ENCODE measurements at regions not wholly inside any gene's neighbourhood (a gene's known extent, or its start where the extent isn't known, plus 50 kb on each side); places are given as distances from the start of the nearest gene placed in this dataset.

GRCh38 chr21:38206646-38207045 is 50.1 kb upstream of the KCNJ15 start:
- DNase-seq = no peak
